ENCODE measurements at regions not wholly inside any gene's neighbourhood (a gene's known extent, or its start where the extent isn't known, plus 50 kb on each side); places are given as distances from the start of the nearest gene placed in this dataset.
"Not testable (repeated sequence)": the region's sequence is repeated elsewhere in the genome, so short reads cannot be mapped to it uniquely, and the experiment has no call there.

DNA sequence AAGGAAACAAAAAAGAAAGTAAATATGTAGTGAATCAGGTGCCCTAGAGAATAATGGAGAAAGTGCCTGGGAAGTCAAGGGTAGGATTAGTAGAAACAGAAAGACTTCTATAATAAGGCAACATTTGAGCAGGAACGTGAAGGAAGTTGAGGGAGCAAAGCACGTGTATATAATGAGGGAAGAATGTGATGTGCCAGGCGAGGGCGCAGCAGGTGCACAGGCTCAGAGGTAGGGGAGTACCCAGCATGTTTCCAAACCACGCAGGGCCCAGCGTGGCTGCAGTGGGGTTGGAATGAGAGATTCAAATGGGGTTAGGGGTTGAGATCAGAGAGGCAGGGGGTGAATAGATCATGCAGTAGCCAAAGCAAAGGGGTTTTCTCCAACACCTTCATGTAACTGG is 91.9 kb upstream of the VGLL4 start:
- H3K4me1 ChIP-seq (ENCODE audit: control insufficient read depth, insufficient read depth, low read length): no peaks in the 10 kb centered on the region
- H3K9me3 ChIP-seq (ENCODE audit: control insufficient read depth, insufficient read depth, low read length): no peaks in the 10 kb centered on the region
- H4K8ac ChIP-seq (ENCODE audit: low read depth in 2 of 2, low read length in 2 of 2): no peak overlapping the region
- no peak overlapping the region for H2BK15ac ChIP-seq (ENCODE audit: low read depth, low read length)
- no peak overlapping the region for H3K56ac ChIP-seq (ENCODE audit: extremely low read depth, insufficient read depth, low read length)
- no peak overlapping the region for H2BK20ac ChIP-seq (ENCODE audit: low read depth, low read length)
- no peak overlapping the region for H3K14ac ChIP-seq (replicated peaks; ENCODE audit: low read depth, low read length)
- H2BK5ac ChIP-seq (ENCODE audit: low read depth, low read length, poor library complexity, severe bottlenecking): no peak overlapping the region
- ATAC-seq (ENCODE audit: low read depth) (no peak), DNase-seq (no peak)
- TF ChIP-seq MXI1 (IDR thresholded peaks at IDR 0.05; ENCODE audit: borderline replicate concordance, low read depth, low read length) (no peak), BHLHE40 (IDR thresholded peaks at IDR 0.05; ENCODE audit: low read depth, low read length) (no peak), POLR2A (IDR thresholded peaks at IDR 0.05; ENCODE audit: low read depth, low read length) (no peak), FOS (IDR thresholded peaks at IDR 0.05; ENCODE audit: low read depth, low read length) (no peak), CEBPB (IDR thresholded peaks at IDR 0.05; ENCODE audit: low read depth, low read length) (no peak), NFE2L2 (IDR thresholded peaks at IDR 0.05; ENCODE audit: low read depth, low read length) (no peak)
- in situ Hi-C loops (cut with MboI; ENCODE audit: low sequenced_read_pairs) (no loop called here), intact Hi-C loops (cut with micrococcal nuclease) (no loop called here), dilution Hi-C loops (cut with HindIII; ENCODE audit: low sequenced_read_pairs, unreplicated experiment) (no loop called here)
- no peak overlapping the region for H4K5ac ChIP-seq (ENCODE audit: low read depth, low read length)
- H2AK5ac ChIP-seq (ENCODE audit: low read depth, low read length): no peak overlapping the region
- no peaks in the 10 kb centered on the region for H4K20me1 ChIP-seq (ENCODE audit: insufficient read depth, low read length)
- BruUV-seq (replicated peaks): no TSS peak
- no peak overlapping the region for H3K27ac ChIP-seq (ENCODE audit: insufficient read depth, low read length)
- H2AFZ ChIP-seq (replicated peaks; ENCODE audit: low read length, poor library complexity): no peak overlapping the region
- no peaks in the 10 kb centered on the region for H3K9me1 ChIP-seq (ENCODE audit: insufficient read depth, low read length)
- ChIA-PET POLR2A (ENCODE audit: unreplicated experiment) (no interaction called here), CTCF (no interaction called here)
- H2BK120ac ChIP-seq (ENCODE audit: low read depth, low read length): no peak overlapping the region
- no peak overlapping the region for H3K4ac ChIP-seq (ENCODE audit: low read depth, low read length)
- no peak overlapping the region for H3K23ac ChIP-seq (ENCODE audit: low read depth, low read length)
- no peak overlapping the region for H3K18ac ChIP-seq (ENCODE audit: low read depth, low read length)
- H4K91ac ChIP-seq (ENCODE audit: insufficient read depth, low read depth, low read length): no peak overlapping the region
- no peaks in the 10 kb centered on the region for H3K36me3 ChIP-seq (ENCODE audit: control insufficient read depth, insufficient read depth, low read length)
- H3K4me2 ChIP-seq (ENCODE audit: low read depth, low read length): no peak overlapping the region
- no peak overlapping the region for H2AK9ac ChIP-seq (replicated peaks; ENCODE audit: low read depth, low read length, poor library complexity)
- H3K27me3 ChIP-seq (ENCODE audit: control insufficient read depth, insufficient read depth, low read length): peaks cover 31% of the 10 kb centered on the region
- 61% methylated on average over 6 of the region's 6 CpGs; no CpG with 5 or more reads in 1 of the 2 experiments for WGBS, 2 experiments (ENCODE audit: extremely low coverage in 2 of 2, insufficient read length in 1 of 2)
- H3K79me1 ChIP-seq (ENCODE audit: low read depth in 1 of 2, low read length in 2 of 2): no peaks in the 10 kb centered on the region
- no peak overlapping the region for H3K4me3 ChIP-seq (ENCODE audit: insufficient read depth, low read depth, low read length)
- no peak overlapping the region for H3K9ac ChIP-seq (ENCODE audit: low read depth, low read length)

DNA sequence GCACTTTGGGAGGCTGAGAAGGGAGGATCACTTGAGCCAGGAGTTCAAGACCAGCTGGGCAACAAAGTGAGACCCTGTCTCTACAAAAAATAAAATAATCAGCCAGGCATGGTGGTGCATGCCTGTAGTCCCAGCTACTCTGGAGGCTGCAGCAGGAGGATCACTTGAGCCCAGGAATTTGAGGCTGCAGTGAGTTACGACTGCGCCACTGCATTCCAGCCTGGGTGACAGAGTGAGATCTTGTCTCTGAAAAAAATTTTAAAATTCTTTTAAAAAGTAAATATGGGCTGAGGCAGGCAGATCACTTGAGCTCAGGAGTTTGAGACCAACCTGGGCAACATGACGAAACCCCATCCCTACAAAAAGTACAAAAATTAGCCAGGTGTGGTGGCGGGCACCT is 91.4 kb upstream of the VGLL4 start:
- dilution Hi-C loops (cut with HindIII; ENCODE audit: low sequenced_read_pairs, unreplicated experiment); H2BK120ac ChIP-seq (ENCODE audit: low read depth, low read length); H3K27ac ChIP-seq (ENCODE audit: insufficient read depth, low read length); CTCF ChIA-PET; H3K9me1 ChIP-seq (ENCODE audit: insufficient read depth, low read length); H3K9ac ChIP-seq (ENCODE audit: low read depth, low read length); H2BK5ac ChIP-seq (ENCODE audit: low read depth, low read length, poor library complexity, severe bottlenecking); H4K5ac ChIP-seq (ENCODE audit: low read depth, low read length); H2AK5ac ChIP-seq (ENCODE audit: low read depth, low read length); H3K9me3 ChIP-seq (ENCODE audit: control insufficient read depth, insufficient read depth, low read length); H4K20me1 ChIP-seq (ENCODE audit: insufficient read depth, low read length); H3K79me1 ChIP-seq (ENCODE audit: low read depth in 1 of 2, low read length in 2 of 2); BruUV-seq (replicated peaks); H4K8ac ChIP-seq (ENCODE audit: low read depth in 2 of 2, low read length in 2 of 2); H2BK20ac ChIP-seq (ENCODE audit: low read depth, low read length); H3K4ac ChIP-seq (ENCODE audit: low read depth, low read length); H3K36me3 ChIP-seq (ENCODE audit: control insufficient read depth, insufficient read depth, low read length); H2BK15ac ChIP-seq (ENCODE audit: low read depth, low read length); H3K4me3 ChIP-seq (ENCODE audit: insufficient read depth, low read depth, low read length); H3K18ac ChIP-seq (ENCODE audit: low read depth, low read length); in situ Hi-C loops (cut with MboI; ENCODE audit: low sequenced_read_pairs); H3K4me2 ChIP-seq (ENCODE audit: low read depth, low read length); H3K14ac ChIP-seq (replicated peaks; ENCODE audit: low read depth, low read length); H2AFZ ChIP-seq (replicated peaks; ENCODE audit: low read length, poor library complexity); H4K91ac ChIP-seq (ENCODE audit: insufficient read depth, low read depth, low read length); POLR2A ChIA-PET (ENCODE audit: unreplicated experiment); H3K56ac ChIP-seq (ENCODE audit: extremely low read depth, insufficient read depth, low read length); H2AK9ac ChIP-seq (replicated peaks; ENCODE audit: low read depth, low read length, poor library complexity); H3K23ac ChIP-seq (ENCODE audit: low read depth, low read length); intact Hi-C loops (cut with micrococcal nuclease); H3K4me1 ChIP-seq (ENCODE audit: control insufficient read depth, insufficient read depth, low read length); DNase-seq; ATAC-seq (ENCODE audit: low read depth): not testable (repeated sequence)
- peaks cover 31% of the 10 kb centered on the region for H3K27me3 ChIP-seq (ENCODE audit: control insufficient read depth, insufficient read depth, low read length)
- WGBS, 2 experiments (ENCODE audit: extremely low coverage in 2 of 2, insufficient read length in 1 of 2): no CpG with 5 or more reads among the region's 4 CpGs

Data from IMR-90 (cell line).